Esophagus squamous epithelium (tissue), 4 donors: ENCODE measurements at regions not wholly inside any gene's neighbourhood (a gene's known extent, or its start where the extent isn't known, plus 50 kb on each side); places are given as distances from the start of the nearest gene placed in this dataset.

Experiments
- POLR2A ChIP-seq, 4 donors: fragments of 450-650 bp; IDR thresholded peaks; one replicate each; pipeline ENCODE4 v1.6.1; 2017; ENCODE audit warnings: antibody characterized with exemption in 4 of 4, mild to moderate bottlenecking in 4 of 4, moderate library complexity in 3 of 4
- TF ChIP-seq, protein P1 (sequence below), 6 experiments: fragments of 450-650 bp in 4 of 6; fragments of 200-600 bp in 2 of 6; sonication (generic) in 2 of 6; IDR thresholded peaks; one replicate each; pipeline ENCODE4 v1.5.1; 2016 to 2019; ENCODE audit warnings: antibody characterized with exemption in 6 of 6, mild to moderate bottlenecking in 4 of 6, moderate library complexity in 4 of 6

DNA sequence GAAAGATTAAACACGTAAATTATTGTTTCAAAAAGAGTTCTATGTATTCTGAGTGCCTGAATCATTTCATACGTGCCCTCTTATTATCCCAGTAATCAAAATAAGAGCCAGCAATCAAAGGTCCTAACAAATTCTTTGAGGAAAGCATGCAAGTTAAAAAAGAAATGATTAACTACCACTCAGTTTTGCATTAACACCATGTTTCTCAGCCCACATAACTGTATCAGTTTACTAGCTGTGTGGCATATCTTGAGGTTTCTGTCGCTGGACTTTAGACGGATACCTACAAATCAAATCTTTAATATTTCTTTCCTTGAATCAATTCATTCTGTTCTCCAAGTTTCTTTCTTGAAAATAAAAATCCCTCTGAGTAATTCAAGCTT, 668.9 kb upstream of the CHAC2 start:
- TF ChIP-seq, protein P1, sequence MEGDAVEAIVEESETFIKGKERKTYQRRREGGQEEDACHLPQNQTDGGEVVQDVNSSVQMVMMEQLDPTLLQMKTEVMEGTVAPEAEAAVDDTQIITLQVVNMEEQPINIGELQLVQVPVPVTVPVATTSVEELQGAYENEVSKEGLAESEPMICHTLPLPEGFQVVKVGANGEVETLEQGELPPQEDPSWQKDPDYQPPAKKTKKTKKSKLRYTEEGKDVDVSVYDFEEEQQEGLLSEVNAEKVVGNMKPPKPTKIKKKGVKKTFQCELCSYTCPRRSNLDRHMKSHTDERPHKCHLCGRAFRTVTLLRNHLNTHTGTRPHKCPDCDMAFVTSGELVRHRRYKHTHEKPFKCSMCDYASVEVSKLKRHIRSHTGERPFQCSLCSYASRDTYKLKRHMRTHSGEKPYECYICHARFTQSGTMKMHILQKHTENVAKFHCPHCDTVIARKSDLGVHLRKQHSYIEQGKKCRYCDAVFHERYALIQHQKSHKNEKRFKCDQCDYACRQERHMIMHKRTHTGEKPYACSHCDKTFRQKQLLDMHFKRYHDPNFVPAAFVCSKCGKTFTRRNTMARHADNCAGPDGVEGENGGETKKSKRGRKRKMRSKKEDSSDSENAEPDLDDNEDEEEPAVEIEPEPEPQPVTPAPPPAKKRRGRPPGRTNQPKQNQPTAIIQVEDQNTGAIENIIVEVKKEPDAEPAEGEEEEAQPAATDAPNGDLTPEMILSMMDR (IDR thresholded peaks at IDR 0.05) = no peak
- no peak for TF ChIP-seq POLR2A (IDR thresholded peaks at IDR 0.05)
